ENCODE measurements at regions not wholly inside any gene's neighbourhood (a gene's known extent, or its start where the extent isn't known, plus 50 kb on each side); places are given as distances from the start of the nearest gene placed in this dataset.

GRCh38 chr14:85428926-85429325 is 101.0 kb upstream of the FLRT2 start:
- H3K27me3 ChIP-seq (ENCODE audit: control insufficient read depth, insufficient read depth, low read length), result no peaks in the 10 kb centered on the region
- no peaks in the 10 kb centered on the region for H3K4me1 ChIP-seq
- TF ChIP-seq CTCF (IDR thresholded peaks at IDR 0.05), result no peak
- no peak overlapping the region for H3K27ac ChIP-seq
- H3K4me2 ChIP-seq (ENCODE audit: low read length), result no peak overlapping the region
- no peaks in the 10 kb centered on the region for H3K9me3 ChIP-seq (ENCODE audit: control insufficient read depth, low read length)
- H3K79me2 ChIP-seq, result no peaks in the 10 kb centered on the region
- no peak overlapping the region for H3K4me3 ChIP-seq (ENCODE audit: low read depth, low read length)
- H3K9ac ChIP-seq, result no peak overlapping the region
- H3K36me3 ChIP-seq (ENCODE audit: control insufficient read depth, insufficient read depth, low read length), result no peaks in the 10 kb centered on the region
- H2AFZ ChIP-seq, result no peak overlapping the region

GRCh38 chr14:85437148-85437547 is 92.8 kb upstream of the FLRT2 start:
- H3K36me3 ChIP-seq (ENCODE audit: control insufficient read depth, insufficient read depth, low read length), result no peaks in the 10 kb centered on the region
- H3K9ac ChIP-seq, result no peak overlapping the region
- TF ChIP-seq CTCF (IDR thresholded peaks at IDR 0.05), result no peak
- no peak overlapping the region for H3K27ac ChIP-seq
- no peak overlapping the region for H2AFZ ChIP-seq
- H3K79me2 ChIP-seq, result no peaks in the 10 kb centered on the region
- H3K4me1 ChIP-seq, result no peaks in the 10 kb centered on the region
- H3K4me2 ChIP-seq (ENCODE audit: low read length), result no peak overlapping the region
- H3K4me3 ChIP-seq (ENCODE audit: low read depth, low read length), result no peak overlapping the region
- no peaks in the 10 kb centered on the region for H3K9me3 ChIP-seq (ENCODE audit: control insufficient read depth, low read length)
- no peaks in the 10 kb centered on the region for H3K27me3 ChIP-seq (ENCODE audit: control insufficient read depth, insufficient read depth, low read length)

DNA sequence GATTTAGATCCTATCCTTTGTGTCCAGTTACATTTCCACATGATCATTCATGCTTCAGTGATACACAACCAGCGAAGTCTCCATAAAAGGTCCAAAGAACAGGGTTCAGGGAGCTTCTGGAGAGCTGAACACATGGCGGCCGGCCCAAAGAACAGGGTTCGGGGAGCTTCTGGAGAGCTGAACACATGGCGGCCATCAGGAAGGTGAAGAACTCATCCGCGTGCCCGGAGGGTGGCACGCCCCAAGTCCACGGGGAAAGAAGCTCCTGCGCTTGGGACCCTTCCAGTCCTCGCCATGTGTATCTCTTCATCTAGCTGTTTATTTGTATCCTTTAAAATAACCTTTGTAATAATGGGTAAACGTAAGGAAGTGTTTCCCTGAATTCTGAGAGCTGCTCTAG is 91.9 kb upstream of the FLRT2 start:
- no peaks in the 10 kb centered on the region for H3K4me1 ChIP-seq
- H3K27me3 ChIP-seq (ENCODE audit: control insufficient read depth, insufficient read depth, low read length), result no peaks in the 10 kb centered on the region
- H3K79me2 ChIP-seq, result no peaks in the 10 kb centered on the region
- H3K27ac ChIP-seq, result no peak overlapping the region
- no peak overlapping the region for H2AFZ ChIP-seq
- no peak overlapping the region for H3K4me2 ChIP-seq (ENCODE audit: low read length)
- H3K9me3 ChIP-seq (ENCODE audit: control insufficient read depth, low read length), result no peaks in the 10 kb centered on the region
- H3K4me3 ChIP-seq (ENCODE audit: low read depth, low read length), result no peak overlapping the region
- no peak overlapping the region for H3K9ac ChIP-seq
- no peaks in the 10 kb centered on the region for H3K36me3 ChIP-seq (ENCODE audit: control insufficient read depth, insufficient read depth, low read length)
- no peak for TF ChIP-seq CTCF (IDR thresholded peaks at IDR 0.05)

DNA sequence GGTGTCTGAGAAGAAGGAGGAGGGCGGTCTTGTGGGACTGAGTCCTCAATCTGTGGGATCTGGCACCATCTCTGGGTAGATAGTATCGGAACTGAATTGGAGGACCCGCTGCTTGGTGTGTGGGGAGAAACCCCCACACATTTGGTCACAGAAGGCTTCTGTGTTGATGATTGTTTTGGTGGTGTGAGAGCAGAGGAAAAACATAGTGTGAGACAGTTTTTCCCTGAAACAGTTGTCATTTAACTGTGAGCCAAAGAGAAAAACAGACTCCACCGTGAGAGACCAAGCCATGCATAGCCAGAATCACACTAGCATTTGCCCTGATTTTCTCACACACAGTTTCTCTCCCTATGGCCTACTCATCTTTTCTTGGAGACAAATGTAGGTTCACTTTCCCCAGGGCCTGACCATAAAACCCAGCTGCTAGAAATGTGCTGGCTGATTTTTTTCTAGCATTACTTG is 91.4 kb upstream of the FLRT2 start:
- TF ChIP-seq CTCF (IDR thresholded peaks at IDR 0.05), result no peak
- Histone ChIP-seq H3K4me1 (no peaks in the 10 kb centered on the region), H3K27me3 (ENCODE audit: control insufficient read depth, insufficient read depth, low read length) (no peaks in the 10 kb centered on the region), H3K27ac (no peak overlapping the region), H3K4me3 (ENCODE audit: low read depth, low read length) (no peak overlapping the region), H3K79me2 (no peaks in the 10 kb centered on the region), H3K36me3 (ENCODE audit: control insufficient read depth, insufficient read depth, low read length) (no peaks in the 10 kb centered on the region), H2AFZ (no peak overlapping the region), H3K9me3 (ENCODE audit: control insufficient read depth, low read length) (no peaks in the 10 kb centered on the region), H3K4me2 (ENCODE audit: low read length) (no peak overlapping the region), H3K9ac (no peak overlapping the region)

- Histone ChIP-seq H3K4me1 (no peaks in the 10 kb centered on the region), H2AFZ (no peak overlapping the region), H3K79me2 (no peaks in the 10 kb centered on the region), H3K4me3 (ENCODE audit: low read depth, low read length) (no peak overlapping the region), H3K9ac (no peak overlapping the region), H3K36me3 (ENCODE audit: control insufficient read depth, insufficient read depth, low read length) (no peaks in the 10 kb centered on the region), H3K9me3 (ENCODE audit: control insufficient read depth, low read length) (no peaks in the 10 kb centered on the region), H3K27ac (no peak overlapping the region), H3K27me3 (ENCODE audit: control insufficient read depth, insufficient read depth, low read length) (no peaks in the 10 kb centered on the region), H3K4me2 (ENCODE audit: low read length) (no peak overlapping the region)
- TF ChIP-seq CTCF (IDR thresholded peaks at IDR 0.05), result no peak
Observed at GRCh38 chr14:85439696-85440328, 90.1 kb upstream of the FLRT2 start.
